ENCODE measurements at regions not wholly inside any gene's neighbourhood (a gene's known extent, or its start where the extent isn't known, plus 50 kb on each side); places are given as distances from the start of the nearest gene placed in this dataset.

GRCh38 chr10:76632767-76633051 is 1004.9 kb downstream of the KCNMA1 start:
- TF ChIP-seq POLR2A (IDR thresholded peaks at IDR 0.05), result no peak
- TF ChIP-seq CTCF (IDR thresholded peaks at IDR 0.05), result peak in 3 of 7 experiments; percentile 18 to 23 (median 22)
- TF ChIP-seq EP300 (IDR thresholded peaks at IDR 0.05), result no peak
- TF ChIP-seq POLR2AphosphoS5 (IDR thresholded peaks at IDR 0.05), result no peak
